HG03439 (cell line): ENCODE measurements at regions not wholly inside any gene's neighbourhood (a gene's known extent, or its start where the extent isn't known, plus 50 kb on each side); places are given as distances from the start of the nearest gene placed in this dataset.
"Not testable (repeated sequence)": the region's sequence is repeated elsewhere in the genome, so short reads cannot be mapped to it uniquely, and the experiment has no call there.

Experiments
- ATAC-seq: cut with Tn5 transposase; IDR thresholded peaks from one replicate; pipeline ENCODE4 v1.9.1; 2021; ENCODE audit warnings: mild to moderate bottlenecking, moderate library complexity; ENCODE audit not compliant: unreplicated experiment

GRCh38 chr14:47935332-47935731 is 259.9 kb upstream of the MDGA2 start:
- ATAC-seq: no peak

DNA sequence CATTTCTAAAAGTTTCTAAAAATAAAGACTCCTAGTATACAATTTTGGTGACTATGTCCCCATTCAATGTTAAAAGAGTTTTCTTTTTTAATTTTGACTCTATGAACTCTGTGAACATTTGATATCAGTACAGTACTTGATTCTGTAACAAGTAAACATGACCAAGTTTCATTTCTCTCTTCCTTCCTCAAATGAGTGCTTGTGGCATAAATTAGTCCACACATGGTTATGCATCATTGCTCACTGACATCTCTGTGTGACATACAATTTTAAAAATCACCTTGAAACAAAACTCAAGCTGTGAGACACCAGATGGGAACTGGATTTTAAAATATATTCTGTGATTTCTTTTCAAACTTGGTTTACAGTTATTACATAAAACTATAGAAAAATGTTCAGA is 253.9 kb upstream of the MDGA2 start:
- ATAC-seq: peak; percentile 93

- no peak for ATAC-seq
Observed at GRCh38 chr14:47921133-47921532, 245.7 kb upstream of the MDGA2 start.

DNA sequence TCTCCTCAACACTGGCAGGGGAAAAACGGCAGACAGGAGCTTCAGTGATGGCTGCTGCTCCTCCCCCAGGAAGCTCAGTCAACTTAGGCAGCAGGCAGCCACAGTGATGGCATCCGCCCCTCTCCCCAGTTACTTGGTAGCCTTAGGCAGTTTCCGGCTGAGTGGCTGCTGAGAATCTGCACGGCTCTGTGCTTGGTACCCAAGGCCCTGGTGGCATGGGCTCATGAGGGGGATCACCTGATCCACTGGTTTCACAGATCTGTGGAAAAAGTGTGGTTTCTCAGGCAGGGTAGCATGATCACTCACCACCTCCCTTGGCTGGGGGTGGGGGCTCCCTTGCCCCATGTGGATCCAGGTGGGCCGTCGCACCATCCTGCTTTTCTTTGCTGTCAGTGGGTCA is 244.6 kb upstream of the MDGA2 start:
- no peak for ATAC-seq

DNA sequence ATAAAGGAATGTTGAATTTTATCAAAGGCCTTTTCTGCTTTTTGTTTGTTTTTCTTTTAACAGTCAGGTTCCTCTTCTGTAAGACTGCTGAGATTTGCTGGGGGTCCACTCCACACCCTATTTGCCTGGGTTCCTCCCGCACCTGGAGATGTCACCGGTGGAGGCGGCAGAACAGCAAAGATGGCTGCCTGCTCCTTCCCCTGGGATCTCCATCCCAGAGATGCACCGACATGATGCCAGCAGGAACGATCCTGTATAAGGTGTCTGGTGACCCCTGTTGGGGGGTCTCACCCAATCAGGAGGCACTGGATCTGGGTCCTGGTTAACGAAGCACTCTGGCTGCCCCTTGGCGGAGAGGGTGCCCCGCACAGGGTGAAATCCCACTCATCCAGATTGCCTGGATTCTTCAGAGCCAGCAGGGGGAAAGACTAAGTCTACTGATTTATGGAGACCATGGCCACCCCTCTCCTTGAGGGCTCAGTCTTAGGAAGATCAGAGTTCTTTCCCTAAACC is 244.0 kb upstream of the MDGA2 start:
- no peak for ATAC-seq

DNA sequence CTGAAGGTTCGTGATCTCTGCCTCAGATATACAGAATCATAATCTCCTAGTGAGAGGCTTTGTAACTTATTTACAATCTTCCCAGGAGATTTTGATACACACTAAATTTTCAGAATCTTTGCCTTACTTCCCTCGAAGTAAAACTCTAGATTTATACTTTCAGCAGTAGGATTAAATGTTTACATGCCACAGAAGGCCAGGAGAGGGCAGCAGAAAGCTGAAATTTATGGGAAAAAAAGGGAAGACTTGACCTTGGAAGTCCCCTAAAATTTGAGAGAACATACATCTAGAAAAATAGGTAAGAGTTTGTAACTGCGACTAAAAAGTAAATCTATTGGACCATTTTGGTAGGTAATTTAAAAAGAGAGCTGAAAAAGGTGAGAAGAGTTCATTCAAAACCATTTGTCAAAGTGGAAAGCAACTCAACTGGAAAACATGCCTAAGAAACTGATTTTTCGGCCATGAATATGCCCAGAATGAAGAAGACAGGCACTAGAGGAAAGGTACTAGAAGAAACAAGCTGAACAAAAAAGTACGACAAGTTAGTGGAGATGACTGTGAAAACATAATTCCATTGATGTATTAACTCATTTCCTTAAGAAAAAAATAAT is 242.0 kb upstream of the MDGA2 start:
- ATAC-seq: no peak

GRCh38 chr14:47901141-47901540 is 225.7 kb upstream of the MDGA2 start:
- ATAC-seq: not testable (repeated sequence)

GRCh38 chr14:47899685-47900084 is 224.3 kb upstream of the MDGA2 start:
- ATAC-seq: no peak

DNA sequence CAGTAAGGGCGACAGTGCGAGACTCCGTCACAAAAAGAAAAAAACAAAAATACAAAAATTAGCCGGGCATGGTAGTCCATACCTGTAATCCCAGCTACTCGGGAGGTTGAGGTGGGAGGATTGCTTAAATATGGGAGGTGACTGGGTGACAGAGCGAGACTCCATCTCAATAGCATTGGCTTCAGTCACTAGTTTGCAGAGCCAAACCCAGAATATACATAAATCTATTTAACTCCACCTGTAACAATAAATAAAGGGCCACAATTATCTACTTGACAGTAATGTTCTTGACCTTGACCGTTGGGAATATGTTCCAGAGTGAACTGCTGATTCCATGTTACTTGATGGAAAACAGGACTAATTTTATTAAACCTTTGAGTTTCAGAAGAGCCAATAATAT is 198.9 kb upstream of the MDGA2 start:
- ATAC-seq: no peak

DNA sequence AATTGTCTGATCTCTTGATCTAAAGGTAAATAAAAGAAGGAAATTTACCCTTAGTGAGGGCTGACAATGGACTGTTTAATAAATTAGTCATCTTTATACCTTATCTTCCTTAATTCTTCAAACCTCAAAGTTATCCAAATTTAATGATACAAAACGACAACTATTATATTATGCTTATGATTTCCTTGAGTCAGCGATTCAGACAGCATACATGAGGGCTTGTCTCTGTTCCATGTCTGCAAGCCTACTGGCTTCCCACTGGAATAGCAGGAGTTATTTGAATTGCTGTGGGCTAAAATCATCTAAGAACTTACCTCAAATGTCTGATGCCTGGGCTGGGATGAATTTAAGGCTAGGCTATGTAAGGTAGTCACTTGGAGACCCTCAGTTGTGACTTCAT is 197.2 kb upstream of the MDGA2 start:
- ATAC-seq: no peak

GRCh38 chr14:47863441-47863840 is 188.0 kb upstream of the MDGA2 start:
- no peak for ATAC-seq

- ATAC-seq: no peak
Observed at GRCh38 chr14:47857646-47858045, 182.2 kb upstream of the MDGA2 start.

GRCh38 chr14:47852278-47852677 is 176.9 kb upstream of the MDGA2 start:
- ATAC-seq: no peak

GRCh38 chr14:47846008-47846407 is 170.6 kb upstream of the MDGA2 start:
- no peak for ATAC-seq

GRCh38 chr14:47843236-47843635 is 167.8 kb upstream of the MDGA2 start:
- ATAC-seq: no peak

DNA sequence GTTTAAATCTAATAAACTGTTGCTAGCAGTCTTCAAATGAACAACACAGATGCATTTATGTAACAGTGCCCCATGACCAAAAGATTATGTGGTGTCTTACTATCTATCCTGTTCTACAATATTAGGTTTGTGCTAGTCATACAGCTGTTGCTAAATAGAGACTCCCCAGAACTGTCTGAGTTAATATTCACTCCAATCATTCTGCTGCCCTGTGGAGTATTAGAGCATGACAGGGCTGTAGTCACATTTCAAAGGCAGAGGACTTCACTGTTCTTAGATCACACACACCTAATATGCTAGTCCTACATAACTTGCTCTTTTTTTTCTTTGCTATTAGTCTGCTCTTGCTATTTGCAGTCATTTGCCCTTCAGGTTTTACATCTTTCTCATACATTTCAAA is 157.6 kb upstream of the MDGA2 start:
- ATAC-seq: no peak

DNA sequence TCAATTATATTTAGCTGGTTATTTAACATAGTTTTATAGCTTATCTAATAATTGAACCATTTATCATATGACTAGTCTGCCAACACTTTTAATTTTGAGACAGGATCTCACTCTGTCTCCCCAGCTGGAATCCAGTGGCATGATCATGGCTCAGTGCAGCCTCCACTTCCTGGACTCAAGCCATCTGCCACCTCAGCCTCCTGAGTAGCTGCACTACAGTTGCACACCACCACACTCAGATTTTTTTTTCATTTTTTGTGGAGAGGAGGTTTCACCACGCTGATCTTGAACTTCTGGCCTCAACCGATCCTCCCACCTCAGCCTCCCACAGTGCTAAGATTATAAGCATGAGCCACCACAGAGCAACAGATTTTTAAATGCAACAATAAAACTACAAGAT is 151.4 kb upstream of the MDGA2 start:
- ATAC-seq: no peak

DNA sequence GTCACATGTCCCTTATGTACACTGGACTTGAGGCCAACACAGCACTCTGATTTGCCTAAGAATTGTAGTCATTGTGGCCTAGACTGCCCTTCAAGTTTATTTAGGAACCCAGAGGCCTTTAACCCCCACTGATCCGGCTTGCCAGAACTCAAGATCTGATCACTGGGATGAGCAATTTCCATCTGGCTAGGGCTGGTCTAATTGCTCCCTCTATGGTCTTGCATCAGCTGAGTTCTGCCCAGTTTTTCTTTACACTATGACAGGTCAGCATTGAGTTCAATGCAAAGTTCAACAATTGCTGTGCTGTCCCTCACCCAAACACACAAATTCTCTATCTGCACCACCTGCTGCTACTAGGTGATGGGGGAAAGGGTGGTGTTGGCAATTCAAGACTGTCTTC is 146.9 kb upstream of the MDGA2 start:
- ATAC-seq: no peak

DNA sequence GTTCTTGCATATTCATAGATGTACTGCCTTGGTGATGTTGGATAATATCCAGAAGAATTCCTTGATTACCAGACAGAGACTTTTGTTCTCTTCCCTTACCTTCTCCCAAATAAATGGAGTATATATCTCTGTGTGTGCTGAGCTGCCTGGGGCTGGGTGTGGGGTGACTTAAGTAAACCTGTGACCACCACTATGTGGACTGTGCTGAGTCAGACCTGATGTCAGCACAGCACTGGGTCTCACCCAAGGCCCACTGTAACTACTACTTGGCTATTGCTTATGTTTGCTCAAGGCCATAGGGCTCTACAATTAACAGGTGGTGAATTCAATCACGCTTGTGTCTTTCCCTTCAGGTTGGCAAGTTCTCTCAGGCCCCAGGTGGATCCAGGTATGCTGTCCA is 145.7 kb upstream of the MDGA2 start:
- ATAC-seq: no peak

GRCh38 chr14:47790477-47790876 is 115.1 kb upstream of the MDGA2 start:
- no peak for ATAC-seq

- no peak for ATAC-seq
Observed at GRCh38 chr14:47785058-47785457, 109.7 kb upstream of the MDGA2 start.

GRCh38 chr14:47778631-47779030 is 103.2 kb upstream of the MDGA2 start:
- ATAC-seq: no peak

DNA sequence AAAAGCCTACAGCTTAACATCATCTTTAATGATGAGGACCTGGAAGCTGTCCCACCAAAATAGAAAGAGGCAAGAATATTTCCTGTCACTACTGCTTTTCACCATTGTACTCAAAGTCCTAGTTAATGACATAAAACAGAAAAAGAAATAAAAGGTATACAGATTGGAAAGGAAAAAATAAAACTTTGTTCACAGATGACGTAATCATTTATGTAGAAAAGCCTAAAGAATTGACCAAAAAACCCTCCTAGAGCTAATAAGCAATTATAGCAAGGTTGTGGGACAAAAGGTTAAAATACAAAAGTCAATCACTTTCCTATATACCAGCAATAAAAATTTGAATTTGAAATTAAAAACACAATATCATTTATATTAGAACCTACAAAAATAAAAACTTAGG is 97.2 kb upstream of the MDGA2 start:
- no peak for ATAC-seq
